ENCODE measurements at regions not wholly inside any gene's neighbourhood (a gene's known extent, or its start where the extent isn't known, plus 50 kb on each side); places are given as distances from the start of the nearest gene placed in this dataset.

DNA sequence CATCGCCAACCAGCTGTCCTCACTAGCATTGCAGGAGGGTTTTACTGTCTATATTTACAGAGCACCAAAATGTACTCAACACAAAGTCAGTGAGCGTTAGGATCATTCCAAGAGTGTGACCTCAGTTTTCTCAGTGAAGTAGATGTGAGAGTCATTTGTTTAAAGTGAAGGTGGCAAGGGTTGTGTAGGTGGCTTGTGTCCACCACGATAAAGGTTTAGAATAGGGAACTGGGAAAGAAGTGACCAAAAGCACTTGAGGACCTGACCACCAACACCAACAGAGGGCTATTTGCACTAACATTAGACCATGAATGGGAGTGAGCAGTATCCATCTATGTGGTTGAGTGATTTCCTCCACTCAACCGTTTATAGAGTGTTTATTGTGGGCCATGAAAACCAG lies 152.5 kb upstream of the POU2AF2 start:
- DNase-seq (ENCODE audit: low spot score): no peak

DNA sequence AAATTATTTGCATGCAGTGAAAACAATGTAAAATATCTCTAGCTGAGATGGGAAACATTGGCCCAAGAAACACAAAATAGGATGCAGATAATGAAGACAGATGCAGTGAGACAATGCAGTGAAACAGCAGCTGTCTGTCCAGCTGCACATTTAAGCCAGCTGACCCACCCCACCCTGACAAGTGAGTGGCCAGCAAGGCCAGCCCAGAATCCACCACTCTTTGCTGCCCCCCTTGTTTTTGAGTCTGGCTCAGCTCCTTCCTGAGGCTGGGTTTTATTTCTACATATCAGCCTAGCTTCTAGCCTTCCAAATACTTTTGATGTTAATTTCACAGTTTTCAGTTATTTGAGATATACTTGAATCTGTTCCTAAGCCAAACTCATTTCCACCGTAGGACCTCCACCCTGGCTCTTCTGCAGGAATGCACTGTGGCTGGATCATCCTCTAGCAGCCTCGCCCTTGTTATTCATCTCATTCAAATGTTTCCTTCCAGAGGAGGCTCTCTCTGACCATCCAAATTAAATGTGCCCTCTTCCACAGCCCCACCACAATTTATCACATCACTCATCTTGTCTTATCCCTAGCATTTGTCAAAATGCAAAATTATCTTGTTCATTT lies 154.1 kb upstream of the POU2AF2 start:
- no peak for DNase-seq (ENCODE audit: low spot score)

DNA sequence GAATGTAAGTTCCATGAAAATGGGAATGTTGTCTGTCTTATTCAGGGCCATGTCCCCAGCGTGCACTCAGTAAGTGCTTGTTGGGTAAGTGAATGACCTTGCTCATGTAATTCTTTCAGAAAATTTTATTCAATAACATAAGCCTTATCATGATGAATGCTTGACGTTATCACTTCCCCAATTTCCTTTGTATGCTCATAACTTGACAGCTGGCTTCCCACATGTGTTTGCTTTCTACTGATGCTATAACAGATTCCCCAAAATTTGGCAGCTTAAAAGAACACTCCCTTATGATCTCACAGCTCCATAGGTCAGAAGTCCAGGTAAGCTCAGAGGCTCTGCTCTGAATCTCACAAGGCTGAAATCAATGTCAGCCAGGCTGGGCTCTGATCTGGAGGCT lies 155.8 kb upstream of the POU2AF2 start:
- DNase-seq (ENCODE audit: low spot score): no peak

- DNase-seq (ENCODE audit: low spot score): no peak
These were observed 156.6 kb upstream of the POU2AF2 start for GRCh38 chr11:111088847-111089355.

DNA sequence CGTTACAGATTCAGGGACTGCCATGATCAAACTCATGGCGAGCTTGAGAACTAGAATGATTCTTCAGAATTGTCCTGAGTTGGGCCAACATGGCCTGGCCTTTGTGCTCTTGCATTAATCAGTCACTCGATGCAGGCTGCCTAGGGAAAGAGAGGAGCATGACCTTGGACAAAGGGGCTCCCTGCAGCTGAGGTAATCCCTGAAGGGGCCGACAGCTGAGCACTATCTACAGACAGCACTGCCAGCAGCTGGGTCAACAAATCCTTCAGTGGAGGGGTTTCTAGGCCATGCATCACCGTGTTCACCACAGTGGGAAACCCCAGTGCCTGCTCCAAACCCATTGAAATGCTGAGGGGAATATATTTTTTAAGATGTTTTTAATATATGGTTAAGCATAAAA lies 159.5 kb upstream of the POU2AF2 start:
- DNase-seq (ENCODE audit: low spot score): no peak

DNA sequence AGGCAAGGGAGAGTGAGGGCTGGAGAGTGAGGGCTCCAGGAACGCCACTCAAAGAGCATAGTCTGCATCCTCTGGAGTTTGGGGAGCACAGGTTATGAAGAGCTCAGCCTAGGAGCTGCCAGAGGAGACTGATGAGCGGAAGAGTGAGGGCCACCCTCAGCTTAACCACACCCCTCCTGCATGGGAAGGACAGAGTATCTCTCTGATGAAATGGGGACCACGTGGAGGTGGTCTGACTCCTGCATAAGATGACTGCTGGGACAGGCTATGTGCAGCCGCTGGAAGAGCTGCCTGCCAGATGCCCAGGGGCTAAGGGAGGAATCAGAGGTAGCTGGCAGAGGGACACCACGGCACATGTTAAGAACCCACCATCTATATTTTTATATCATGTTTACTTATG lies 162.9 kb upstream of the POU2AF2 start:
- no peak for DNase-seq (ENCODE audit: low spot score)

GRCh38 chr11:111081021-111081511 lies 164.5 kb upstream of the POU2AF2 start:
- no peak for DNase-seq (ENCODE audit: low spot score)

- DNase-seq (ENCODE audit: low spot score): no peak
These were observed 167.8 kb upstream of the POU2AF2 start for GRCh38 chr11:111077530-111078322.

- DNase-seq (ENCODE audit: low spot score): peak; percentile 35
These were observed 176.5 kb upstream of the POU2AF2 start for GRCh38 chr11:111069066-111069465.

DNA sequence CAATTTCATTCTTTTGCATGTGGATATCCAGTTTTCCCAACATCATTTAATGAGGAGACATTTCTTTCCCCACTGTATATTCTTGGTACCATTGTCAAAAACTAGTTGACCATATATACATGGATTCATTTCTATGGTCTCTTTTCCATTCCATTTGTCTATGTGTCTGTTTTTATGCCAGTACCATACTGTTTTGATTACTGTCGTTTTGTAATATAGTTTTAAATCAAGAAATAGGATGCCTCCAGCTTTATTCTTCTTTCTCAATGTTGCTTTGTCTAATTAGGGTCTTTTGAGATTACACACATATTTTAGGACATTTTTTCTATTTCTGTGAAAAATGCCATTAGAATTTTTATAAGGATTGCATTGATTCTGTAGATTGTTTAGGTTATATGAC lies 177.5 kb upstream of the POU2AF2 start:
- DNase-seq (ENCODE audit: low spot score): no peak

GRCh38 chr11:111066846-111067245 lies 178.7 kb upstream of the POU2AF2 start:
- no peak for DNase-seq (ENCODE audit: low spot score)

- DNase-seq (ENCODE audit: low spot score): peak; percentile 44
These were observed 181.6 kb upstream of the POU2AF2 start for GRCh38 chr11:111063726-111064517.

GRCh38 chr11:111062420-111062819 lies 183.1 kb upstream of the POU2AF2 start:
- DNase-seq (ENCODE audit: low spot score): no peak

GRCh38 chr11:111059726-111060125 lies 185.8 kb upstream of the POU2AF2 start:
- peak; percentile 7 for DNase-seq (ENCODE audit: low spot score)

GRCh38 chr11:111049131-111049530 lies 196.4 kb upstream of the POU2AF2 start:
- no peak for DNase-seq (ENCODE audit: low spot score)

- no peak for DNase-seq (ENCODE audit: low spot score)
These were observed 198.2 kb upstream of the POU2AF2 start for GRCh38 chr11:111047374-111047773.

GRCh38 chr11:111046291-111046690 lies 199.2 kb upstream of the POU2AF2 start:
- DNase-seq (ENCODE audit: low spot score): no peak

GRCh38 chr11:111045874-111046273 lies 199.7 kb upstream of the POU2AF2 start:
- no peak for DNase-seq (ENCODE audit: low spot score)

- DNase-seq (ENCODE audit: low spot score): no peak
These were observed 200.1 kb upstream of the POU2AF2 start for GRCh38 chr11:111045407-111045803.

DNA sequence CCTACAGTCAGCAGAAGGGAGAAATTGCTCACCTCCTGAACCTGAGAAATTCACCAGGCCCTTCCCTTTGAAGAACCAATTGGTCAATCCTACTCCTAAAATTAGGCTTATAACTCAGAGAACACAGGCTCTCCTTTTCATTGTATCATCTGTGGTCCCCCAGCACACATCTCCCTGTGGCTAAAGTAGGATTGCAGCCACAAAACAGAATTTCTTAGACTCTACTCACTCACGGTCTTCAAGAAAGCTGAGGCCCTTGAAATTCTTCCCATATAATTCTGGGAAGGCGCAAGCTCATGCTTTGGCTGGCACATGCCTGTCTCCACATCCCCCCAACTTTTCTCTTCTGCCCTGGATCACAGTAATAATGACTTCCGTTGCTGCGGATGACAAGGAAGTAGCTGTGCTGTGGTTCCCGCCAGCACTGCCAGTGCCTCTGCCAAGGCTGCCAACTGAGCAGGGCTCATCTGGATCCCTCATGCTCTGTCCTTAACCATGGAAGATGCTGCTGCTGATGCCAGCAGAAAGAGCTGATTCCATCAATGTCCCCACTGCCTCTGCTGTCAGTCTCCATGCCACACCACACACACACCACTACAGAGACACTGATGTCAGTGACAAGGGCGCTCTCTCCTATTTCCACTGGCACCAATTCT lies 200.6 kb upstream of the POU2AF2 start:
- no peak for DNase-seq (ENCODE audit: low spot score)

- DNase-seq (ENCODE audit: low spot score): no peak
These were observed 205.5 kb upstream of the POU2AF2 start for GRCh38 chr11:111039982-111040381.

- DNase-seq (ENCODE audit: low spot score): no peak
These were observed 209.8 kb upstream of the POU2AF2 start for GRCh38 chr11:111035746-111036145.
